Pancreas (tissue), 10 donors: ENCODE measurements at regions not wholly inside any gene's neighbourhood (a gene's known extent, or its start where the extent isn't known, plus 50 kb on each side); places are given as distances from the start of the nearest gene placed in this dataset.

Source experiments
- ATAC-seq, 4 donors: fragments of 200-7000 bp; cut with Tn5 transposase; one replicate each; pipeline versions ENCODE4 v1.8.0 to v1.9.1; 2020; ENCODE audit warnings: mild to moderate bottlenecking in 4 of 4, moderate library complexity in 4 of 4
- DNase-seq, 6 donors: peaks; one replicate each; pipeline ENCODE4 v3.0.0-alpha.2; 2020
- FAIRE-seq: peaks from 2 replicates; lab custom pipeline; 2012; peaks lifted over from hg19 to GRCh38; lab: Jason Lieb, UNC
- H3K27ac ChIP-seq, 4 donors: fragments of 200-600 bp; sonication (generic); 1 replicate in 3 of 4; 2 replicates in 1 of 4; pipeline versions ENCODE4 v1.5.0 to v1.8.0; 2020
- H3K27me3 ChIP-seq, 4 donors: fragments of 200-600 bp; one replicate each; pipeline ENCODE4 v1.8.0; 2021
- H3K36me3 ChIP-seq, 3 donors: fragments of 200-600 bp; sonication (generic) in 1 of 3; one replicate each; pipeline versions ENCODE4 v1.5.0 to v1.8.0; 2020 to 2021
- H3K4me1 ChIP-seq, 3 donors: fragments of 200-600 bp; one replicate each; pipeline ENCODE4 v1.8.0; 2021
- H3K4me3 ChIP-seq, 4 donors: fragments of 200-600 bp; sonication (generic) in 2 of 4; one replicate each; pipeline versions ENCODE4 v1.5.0 to v1.8.0; 2020 to 2021
- H3K9me3 ChIP-seq, 4 donors: fragments of 200-600 bp; one replicate each; pipeline ENCODE4 v1.8.0; 2021
- WGBS, 2 donors: extraction: QIAGEN DNeasy Blood & Tissue Kit; methylation state at CpG; one replicate each; pipeline ENCODE4 v1.1.7; 2013; 5-methylcytosine and 5-hydroxymethylcytosine counted together
- intact Hi-C, 3 donors: fragments of 100-400 bp; cut with DNase I; formaldehyde crosslinking; loops; one replicate each; pipeline versions ENCODE4 v1.11.1 to v1.14.2; 2022
- TF ChIP-seq, protein P1 (sequence below), 4 donors: fragments of 200-600 bp; sonication (generic) in 3 of 4; IDR thresholded peaks; one replicate each; pipeline versions ENCODE4 v1.5.0 to v1.8.0; 2021; ENCODE audit warnings: antibody characterized with exemption in 4 of 4
- donor health status: healthy with polysubstance abuse.
- donor health status: DM: no; HTN: no; CAD: no; lungs with moderate emphysema.
- donor health status: DM: no; HTN: no; CAD: no.
- donor health status: control.
- donor health status: control.
- donor health status: Bipolar disorder and iron deficiency.
- donor health status: DM: yes; HTN: yes; CAD: no.
- donor health status: DM: no; HTN: no; CAD: no.
- donor health status: DM: no; HTN: no; CAD: no.
- donor health status: DM: yes; HTN: yes; CAD: no.

GRCh38 chr3:182294696-182295095 lies 498.6 kb upstream of the ATP11B start:
- ATAC-seq, result no peak
- intact Hi-C loops, result no loop called here
- DNase-seq, result no peak
- no peak for FAIRE-seq
- TF ChIP-seq, protein P1, sequence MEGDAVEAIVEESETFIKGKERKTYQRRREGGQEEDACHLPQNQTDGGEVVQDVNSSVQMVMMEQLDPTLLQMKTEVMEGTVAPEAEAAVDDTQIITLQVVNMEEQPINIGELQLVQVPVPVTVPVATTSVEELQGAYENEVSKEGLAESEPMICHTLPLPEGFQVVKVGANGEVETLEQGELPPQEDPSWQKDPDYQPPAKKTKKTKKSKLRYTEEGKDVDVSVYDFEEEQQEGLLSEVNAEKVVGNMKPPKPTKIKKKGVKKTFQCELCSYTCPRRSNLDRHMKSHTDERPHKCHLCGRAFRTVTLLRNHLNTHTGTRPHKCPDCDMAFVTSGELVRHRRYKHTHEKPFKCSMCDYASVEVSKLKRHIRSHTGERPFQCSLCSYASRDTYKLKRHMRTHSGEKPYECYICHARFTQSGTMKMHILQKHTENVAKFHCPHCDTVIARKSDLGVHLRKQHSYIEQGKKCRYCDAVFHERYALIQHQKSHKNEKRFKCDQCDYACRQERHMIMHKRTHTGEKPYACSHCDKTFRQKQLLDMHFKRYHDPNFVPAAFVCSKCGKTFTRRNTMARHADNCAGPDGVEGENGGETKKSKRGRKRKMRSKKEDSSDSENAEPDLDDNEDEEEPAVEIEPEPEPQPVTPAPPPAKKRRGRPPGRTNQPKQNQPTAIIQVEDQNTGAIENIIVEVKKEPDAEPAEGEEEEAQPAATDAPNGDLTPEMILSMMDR (IDR thresholded peaks at IDR 0.05), result no peak
- 44 to 58% methylated on average over 2 of the region's 2 CpGs for WGBS, 2 donors
- Histone ChIP-seq H3K4me1 (no peaks in the 10 kb centered on the region), H3K36me3 (no peaks in the 10 kb centered on the region), H3K27me3 (no peaks in the 10 kb centered on the region), H3K27ac (no peak overlapping the region), H3K9me3 (no peaks in the 10 kb centered on the region), H3K4me3 (no peak overlapping the region)

DNA sequence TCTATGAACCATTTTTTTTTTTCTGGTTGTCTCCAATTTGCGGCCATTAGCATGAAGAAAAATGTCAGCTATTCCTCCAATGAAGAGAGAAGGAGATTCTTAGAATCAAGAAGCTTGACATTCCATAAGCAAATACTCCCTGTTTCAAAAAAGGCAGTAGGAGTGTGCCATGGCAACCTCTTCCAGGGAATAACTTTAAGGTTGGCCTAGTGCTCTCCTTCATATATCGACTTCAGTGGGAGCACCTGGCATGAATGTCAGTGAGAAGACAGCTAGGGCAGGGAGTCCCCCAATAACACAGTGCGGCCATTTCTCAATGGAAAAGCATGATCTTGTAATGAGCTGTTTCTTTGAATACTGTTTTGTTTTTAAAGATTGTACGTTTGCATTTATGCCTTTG lies 493.0 kb upstream of the ATP11B start:
- FAIRE-seq (no peak), ATAC-seq (no peak), DNase-seq (no peak)
- intact Hi-C loops, result no loop called here
- WGBS, 2 donors, result 68 to 81% methylated on average over 4 of the region's 4 CpGs
- H3K4me1 ChIP-seq, result no peaks in the 10 kb centered on the region
- no peak overlapping the region for H3K4me3 ChIP-seq
- H3K36me3 ChIP-seq, result no peaks in the 10 kb centered on the region
- H3K27me3 ChIP-seq, result no peaks in the 10 kb centered on the region
- TF ChIP-seq, protein P1 (IDR thresholded peaks at IDR 0.05), result no peak
- H3K27ac ChIP-seq, result no peak overlapping the region
- no peaks in the 10 kb centered on the region for H3K9me3 ChIP-seq

GRCh38 chr3:182303169-182303568 lies 490.1 kb upstream of the ATP11B start:
- Histone ChIP-seq H3K36me3 (no peaks in the 10 kb centered on the region), H3K4me1 (no peaks in the 10 kb centered on the region), H3K27me3 (no peaks in the 10 kb centered on the region), H3K9me3 (no peaks in the 10 kb centered on the region), H3K27ac (no peak overlapping the region), H3K4me3 (no peak overlapping the region)
- TF ChIP-seq, protein P1 (IDR thresholded peaks at IDR 0.05), result no peak
- FAIRE-seq, result no peak
- ATAC-seq, result no peak
- intact Hi-C loops, result no loop called here
- DNase-seq, result no peak
- WGBS, 2 donors, result 23 to 32% methylated on average over 1 of the region's 1 CpG

GRCh38 chr3:182305881-182306665 lies 487.2 kb upstream of the ATP11B start:
- Histone ChIP-seq H3K36me3 (no peaks in the 10 kb centered on the region), H3K4me1 (no peaks in the 10 kb centered on the region), H3K9me3 (no peaks in the 10 kb centered on the region), H3K27me3 (no peaks in the 10 kb centered on the region), H3K4me3 (no peak overlapping the region), H3K27ac (no peak overlapping the region)
- ATAC-seq (no peak), FAIRE-seq (no peak), DNase-seq (no peak)
- TF ChIP-seq, protein P1 (IDR thresholded peaks at IDR 0.05), result no peak
- 72 to 82% methylated on average over 6 of the region's 6 CpGs for WGBS, 2 donors
- intact Hi-C loops, result no loop called here

- TF ChIP-seq, protein P1 (IDR thresholded peaks at IDR 0.05), result no peak
- H3K27me3 ChIP-seq, result no peaks in the 10 kb centered on the region
- H3K27ac ChIP-seq, result no peak overlapping the region
- no peak for FAIRE-seq
- no peaks in the 10 kb centered on the region for H3K9me3 ChIP-seq
- no peaks in the 10 kb centered on the region for H3K36me3 ChIP-seq
- 55 to 74% methylated on average over 1 of the region's 1 CpG for WGBS, 2 donors
- DNase-seq, result no peak
- H3K4me3 ChIP-seq, result no peak overlapping the region
- intact Hi-C loops, result no loop called here
- H3K4me1 ChIP-seq, result no peaks in the 10 kb centered on the region
- no peak for ATAC-seq
Measured at GRCh38 chr3:182308328-182308727, 485.0 kb upstream of the ATP11B start.
